Putamen (tissue), 1 donor: ENCODE measurements at regions not wholly inside any gene's neighbourhood (a gene's known extent, or its start where the extent isn't known, plus 50 kb on each side); places are given as distances from the start of the nearest gene placed in this dataset.

Experiments used
- DNase-seq: peaks from one replicate; pipeline ENCODE4 v3.0.0-alpha.2; 2016; ENCODE audit warnings: low spot score

- DNase-seq: no peak
Observed at GRCh38 chr16:73569266-73569980, 521.5 kb upstream of the ZFHX3 start.

GRCh38 chr16:73568769-73569168, 520.8 kb upstream of the ZFHX3 start:
- no peak for DNase-seq

- DNase-seq: no peak
Observed at GRCh38 chr16:73565925-73566324, 518.0 kb upstream of the ZFHX3 start.

- no peak for DNase-seq
Observed at GRCh38 chr16:73565263-73565662, 517.3 kb upstream of the ZFHX3 start.

- no peak for DNase-seq
Observed at GRCh38 chr16:73563709-73564108, 515.8 kb upstream of the ZFHX3 start.

GRCh38 chr16:73560497-73560896, 512.6 kb upstream of the ZFHX3 start:
- no peak for DNase-seq

- DNase-seq: no peak
Observed at GRCh38 chr16:73558219-73558618, 510.3 kb upstream of the ZFHX3 start.

GRCh38 chr16:73553941-73554660, 506.2 kb upstream of the ZFHX3 start:
- no peak for DNase-seq

GRCh38 chr16:73549984-73550631, 502.2 kb upstream of the ZFHX3 start:
- no peak for DNase-seq

- DNase-seq: no peak
Observed at GRCh38 chr16:73547552-73548403, 499.9 kb upstream of the ZFHX3 start.

- no peak for DNase-seq
Observed at GRCh38 chr16:73546341-73546845, 498.5 kb upstream of the ZFHX3 start.

GRCh38 chr16:73545755-73546154, 497.8 kb upstream of the ZFHX3 start:
- DNase-seq: no peak

GRCh38 chr16:73545290-73545689, 497.4 kb upstream of the ZFHX3 start:
- no peak for DNase-seq

GRCh38 chr16:73544826-73545225, 496.9 kb upstream of the ZFHX3 start:
- DNase-seq: no peak

GRCh38 chr16:73543970-73544599, 496.2 kb upstream of the ZFHX3 start:
- DNase-seq: no peak

GRCh38 chr16:73543331-73543969, 495.5 kb upstream of the ZFHX3 start:
- no peak for DNase-seq

GRCh38 chr16:73542885-73543284, 495.0 kb upstream of the ZFHX3 start:
- DNase-seq: no peak

GRCh38 chr16:73537921-73538320, 490.0 kb upstream of the ZFHX3 start:
- no peak for DNase-seq

GRCh38 chr16:73536931-73537330, 489.0 kb upstream of the ZFHX3 start:
- DNase-seq: no peak

GRCh38 chr16:73531021-73531420, 483.1 kb upstream of the ZFHX3 start:
- no peak for DNase-seq

GRCh38 chr16:73530529-73530928, 482.6 kb upstream of the ZFHX3 start:
- no peak for DNase-seq
